C1 segment of cervical spinal cord (tissue), 14 donors: ENCODE measurements at regions not wholly inside any gene's neighbourhood (a gene's known extent, or its start where the extent isn't known, plus 50 kb on each side); places are given as distances from the start of the nearest gene placed in this dataset.

Source experiments
- DNase-seq, 14 donors: peaks; one replicate each; lab custom pipeline; 2025; lab: John Stamatoyannopoulos, UW

DNA sequence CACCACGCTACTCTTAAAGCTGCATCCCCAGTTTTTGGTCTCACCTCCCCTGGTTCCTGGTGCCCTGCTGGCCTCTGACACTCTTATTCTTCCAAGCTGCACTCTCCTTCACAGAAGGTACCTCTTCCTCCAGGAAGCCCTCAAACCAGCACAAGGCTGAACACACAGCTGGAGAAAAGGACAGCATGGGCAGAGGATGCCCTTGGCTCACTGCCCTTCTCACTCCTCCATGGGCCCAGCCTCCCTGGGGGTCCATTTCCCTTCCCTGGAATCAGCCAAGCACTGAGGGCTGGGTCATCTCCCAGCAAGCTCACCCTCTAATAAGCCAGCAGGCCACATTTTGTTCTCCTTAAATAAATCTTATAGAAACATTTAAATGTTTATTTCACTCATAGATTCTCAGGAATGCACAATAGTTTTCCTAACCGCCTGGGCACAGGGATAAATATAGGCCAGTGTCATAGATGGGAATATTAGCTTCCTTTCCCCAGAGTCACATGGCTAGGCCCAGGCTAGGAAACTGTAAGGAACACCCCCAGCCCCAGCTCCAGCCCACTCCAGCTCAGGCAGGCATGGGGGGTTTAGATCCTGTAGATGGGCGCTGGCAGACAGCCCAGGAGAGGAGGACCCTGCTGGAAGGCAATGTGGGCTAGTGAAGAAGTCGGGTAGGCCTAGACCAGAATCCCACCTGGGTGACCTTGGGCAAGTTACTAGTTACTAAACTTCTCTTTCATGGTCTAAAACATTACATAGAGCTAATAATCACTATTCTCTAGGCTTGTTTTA is 51.5 kb downstream of the IRAG1 start:
- DNase-seq = no peak

DNA sequence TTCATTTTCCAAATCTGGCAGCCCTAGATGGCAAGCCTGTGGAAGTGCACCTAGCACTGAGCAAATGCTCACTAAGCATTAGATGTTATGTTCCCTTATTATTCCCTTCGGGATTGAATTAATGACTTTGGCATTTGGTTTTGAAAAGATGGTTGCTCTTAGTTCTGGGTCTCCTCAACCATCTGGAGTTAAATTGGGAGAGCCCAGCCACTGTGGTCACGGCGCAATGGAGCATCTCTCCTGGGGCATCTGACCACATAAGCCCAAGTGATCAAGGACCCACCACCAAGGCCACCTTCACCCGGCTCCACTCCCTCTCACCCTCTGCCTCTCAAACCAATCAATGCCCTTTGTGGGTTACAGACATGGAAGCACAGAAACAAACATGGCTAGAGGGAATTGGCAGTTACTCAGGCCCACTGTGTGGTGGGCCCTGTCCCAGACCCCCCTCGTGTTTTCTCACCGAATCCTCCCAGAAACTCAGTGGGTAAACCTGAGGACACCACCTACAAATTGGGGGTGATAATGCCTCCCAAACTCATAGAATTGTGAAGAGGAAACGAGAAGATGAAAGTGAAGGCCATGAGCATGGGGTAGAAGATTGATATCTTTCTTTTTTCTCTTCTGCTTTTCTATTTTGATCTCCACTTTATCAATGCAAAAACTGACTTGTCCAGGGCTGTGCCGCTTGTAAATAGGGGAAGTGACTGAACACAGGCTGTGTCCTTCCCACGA is 52.2 kb downstream of the IRAG1 start:
- DNase-seq = no peak

DNA sequence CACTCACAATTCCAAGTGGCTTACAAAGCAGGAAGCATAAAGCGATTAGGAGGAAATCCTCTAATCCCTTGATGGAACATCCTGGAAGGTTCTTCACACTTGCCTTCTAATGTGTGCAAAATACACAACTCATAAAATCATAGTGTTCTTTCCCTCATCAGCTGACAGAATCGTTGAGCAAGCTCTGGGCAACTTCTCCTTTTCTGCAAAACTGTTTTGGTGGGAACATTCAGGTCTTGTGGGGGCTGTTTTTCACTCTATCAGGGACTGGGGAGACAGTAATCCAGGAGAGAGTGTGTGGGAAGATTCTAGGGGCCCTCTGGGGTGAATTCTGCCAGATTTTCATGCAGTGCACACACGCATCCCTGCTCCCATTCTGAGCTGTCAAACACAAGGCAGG is 53.2 kb downstream of the IRAG1 start:
- DNase-seq = no peak

GRCh38 chr11:10639350-10639749 is 54.2 kb downstream of the IRAG1 start:
- no peak for DNase-seq

DNA sequence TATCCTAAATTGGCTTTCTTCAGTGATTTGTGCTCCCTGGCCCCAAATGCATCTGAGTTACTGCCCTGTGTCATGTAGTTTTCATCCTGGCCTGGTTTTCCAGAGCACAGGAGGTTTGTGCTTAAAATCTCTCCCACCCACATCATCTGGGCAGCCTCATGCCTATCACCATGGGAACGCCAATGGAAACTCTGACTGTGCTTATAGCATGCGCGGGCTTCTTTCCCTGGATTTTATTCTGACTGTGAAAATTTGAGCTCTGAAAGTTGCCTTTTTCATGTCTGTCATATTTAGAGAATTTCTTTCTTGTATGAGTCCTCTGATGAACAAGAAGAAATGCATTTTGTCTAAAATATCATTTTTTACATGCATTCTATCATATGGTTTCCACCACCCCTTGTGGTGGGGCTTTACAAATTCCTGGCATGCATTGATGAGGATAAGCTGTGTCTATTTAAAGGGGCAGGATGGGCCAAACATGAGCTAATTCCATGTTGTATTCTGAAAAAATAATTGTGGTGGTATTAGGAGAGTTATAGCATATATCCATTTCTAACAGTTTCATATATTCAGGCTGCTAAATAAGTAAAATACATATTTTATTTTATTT is 55.1 kb downstream of the IRAG1 start:
- no peak for DNase-seq

- DNase-seq = peak in 1 of 14 donors; percentile 38
Measured at GRCh38 chr11:10637731-10638151, 55.8 kb downstream of the IRAG1 start.

- DNase-seq = no peak
Measured at GRCh38 chr11:10634407-10634806, 59.1 kb downstream of the IRAG1 start.

DNA sequence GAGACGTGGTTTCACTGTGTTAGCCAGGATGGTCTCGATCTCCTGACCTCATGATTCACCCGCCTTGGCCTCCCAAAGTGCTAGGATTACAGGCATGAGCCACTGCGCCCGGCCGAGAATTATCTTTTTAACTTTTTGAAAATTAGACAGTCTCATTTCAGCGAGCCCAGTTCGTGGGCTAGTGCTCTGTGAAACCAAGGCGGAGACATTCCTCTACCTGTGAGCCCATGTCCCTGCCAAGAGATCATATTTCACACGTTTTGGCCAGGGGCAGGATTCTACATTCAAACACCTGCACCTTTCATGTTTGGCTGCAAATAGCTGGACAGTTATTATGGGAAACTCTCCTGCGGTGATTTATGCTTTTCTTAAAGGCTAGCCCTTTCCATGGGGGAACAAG is 60.3 kb downstream of the IRAG1 start:
- DNase-seq = no peak

DNA sequence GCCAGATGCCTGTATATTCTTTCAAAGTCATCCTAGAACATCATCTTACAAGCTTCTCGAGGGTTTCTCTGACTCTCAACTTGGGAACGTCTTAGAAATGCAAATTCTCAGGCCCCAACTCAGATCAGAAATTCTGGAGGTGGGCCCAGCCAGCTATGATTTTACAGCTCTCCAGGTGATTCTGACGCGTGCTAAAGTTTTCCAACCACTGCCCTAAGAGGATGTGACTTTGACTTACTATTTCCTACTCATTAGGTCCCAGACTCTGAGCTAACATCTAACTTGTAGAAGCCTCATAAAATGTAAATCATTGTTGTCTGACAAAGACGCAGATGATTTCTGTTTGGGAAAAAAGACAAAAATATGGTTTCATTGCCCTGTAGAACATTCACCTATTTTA is 61.1 kb downstream of the IRAG1 start:
- DNase-seq = no peak

- no peak for DNase-seq
Measured at GRCh38 chr11:10631761-10632160, 61.8 kb downstream of the IRAG1 start.

GRCh38 chr11:10629411-10630002 is 61.0 kb upstream of the LYVE1 start:
- DNase-seq = no peak

GRCh38 chr11:10628508-10629236 is 60.2 kb upstream of the LYVE1 start:
- no peak for DNase-seq

GRCh38 chr11:10627816-10628215 is 59.4 kb upstream of the LYVE1 start:
- no peak for DNase-seq

GRCh38 chr11:10627291-10627690 is 58.8 kb upstream of the LYVE1 start:
- DNase-seq = no peak

DNA sequence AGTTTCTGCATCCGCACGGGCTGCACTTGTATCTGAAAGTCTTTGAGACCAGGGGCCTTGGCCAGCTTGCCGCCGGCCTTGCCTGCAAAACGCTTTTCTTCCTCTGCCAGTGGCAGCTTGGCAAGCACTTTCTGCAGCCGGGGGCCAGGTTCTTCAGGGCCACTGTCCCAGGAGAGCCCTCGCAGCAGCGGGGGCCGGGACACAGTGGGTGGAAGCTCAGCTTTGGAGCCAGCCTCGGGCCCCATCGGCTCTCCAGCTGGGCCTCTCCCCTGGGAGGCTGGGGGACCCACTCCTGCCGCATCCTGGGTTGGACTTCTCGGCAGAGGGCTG is 57.5 kb upstream of the LYVE1 start:
- peak in 7 of 14 donors; percentile 24 to 45 (median 35) for DNase-seq

- no peak for DNase-seq
Measured at GRCh38 chr11:10625281-10625981, 57.0 kb upstream of the LYVE1 start.

DNA sequence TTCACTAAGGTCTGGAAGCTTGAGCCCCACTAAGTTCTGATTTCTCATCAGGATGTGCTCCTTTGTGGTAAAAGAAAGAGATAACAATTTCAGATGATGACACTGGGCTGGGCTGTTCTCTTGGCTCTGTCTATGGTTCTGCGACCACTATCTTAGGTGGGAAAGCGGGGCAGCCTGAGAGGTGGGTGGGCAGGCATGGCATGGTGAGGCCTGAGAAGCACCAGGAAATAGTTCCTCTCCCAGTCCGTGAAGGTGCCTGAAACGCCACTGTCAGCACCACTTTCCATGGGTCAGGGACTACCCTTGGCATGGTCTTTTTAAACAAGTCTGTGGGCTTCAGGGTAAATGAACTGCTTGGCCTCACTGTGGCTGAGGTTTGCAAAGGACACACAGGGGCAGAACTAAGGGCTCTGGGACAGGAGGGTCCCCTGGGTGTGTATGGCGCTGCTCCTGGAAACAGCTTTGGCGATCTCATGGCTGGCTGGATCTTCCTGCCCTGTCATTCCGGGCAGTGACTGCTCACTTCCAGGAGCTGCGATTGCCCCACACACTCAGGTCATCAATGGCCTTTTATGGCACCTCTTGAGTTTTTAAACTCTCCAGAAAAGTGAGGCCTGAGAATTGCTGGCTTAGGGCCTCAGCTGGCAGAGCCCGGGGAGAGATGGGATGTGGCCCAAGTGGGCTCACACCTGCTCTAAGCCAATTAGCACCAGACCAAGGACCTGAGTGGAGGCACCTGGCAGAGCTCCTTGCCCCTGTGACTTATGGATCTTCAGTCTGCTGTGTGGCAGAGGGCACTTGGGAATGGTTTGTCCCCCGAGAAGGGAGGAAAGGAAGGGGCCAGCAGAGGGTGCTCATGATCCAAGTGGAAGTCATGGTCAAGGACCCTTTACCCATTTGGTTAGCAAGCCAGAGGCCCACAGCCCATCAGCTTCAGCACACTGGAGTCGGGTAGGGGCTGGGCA is 55.6 kb upstream of the LYVE1 start:
- peak in 2 of 14 donors; percentile 22 to 63 for DNase-seq

DNA sequence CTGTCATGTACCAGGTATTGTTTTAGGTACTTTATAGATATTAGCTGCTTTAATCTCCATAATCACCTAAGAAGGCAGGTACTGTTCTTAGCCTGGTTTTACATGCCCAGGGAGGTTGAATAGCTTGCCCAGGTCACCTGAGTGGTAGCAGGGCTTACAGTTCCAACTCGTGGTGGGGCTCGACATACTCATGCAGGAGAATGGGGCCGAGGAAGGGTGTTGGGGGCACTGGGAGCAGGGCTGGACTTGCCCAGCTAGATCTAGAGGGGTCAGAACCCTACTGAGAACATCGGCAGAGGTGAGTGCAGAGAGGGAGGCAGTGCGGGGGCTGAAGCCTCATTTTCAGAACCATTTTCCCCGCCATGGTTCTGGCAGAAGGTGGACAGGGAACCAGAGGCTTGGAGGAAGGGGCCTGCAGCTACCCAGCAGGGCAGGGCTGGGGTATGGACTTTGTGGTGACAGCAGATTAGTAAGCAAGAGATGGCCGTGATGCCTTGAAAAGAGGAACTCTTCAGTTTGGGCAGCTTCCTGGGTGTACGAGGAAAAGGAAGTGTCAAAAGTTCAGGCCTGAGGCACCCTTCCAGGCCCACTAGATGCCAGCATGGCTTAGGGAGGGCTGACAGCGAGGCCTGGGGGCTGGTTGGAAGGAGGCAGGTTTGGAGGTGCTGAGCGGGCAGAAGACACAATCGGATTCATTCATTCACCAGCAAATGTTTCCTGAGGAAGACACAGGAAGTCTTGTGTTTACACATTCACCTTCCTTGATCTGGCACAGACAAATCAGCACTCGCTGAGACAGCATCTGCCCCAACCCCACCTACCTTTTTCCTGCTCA is 54.7 kb upstream of the LYVE1 start:
- DNase-seq = peak in 6 of 14 donors; percentile 19 to 38 (median 28)

DNA sequence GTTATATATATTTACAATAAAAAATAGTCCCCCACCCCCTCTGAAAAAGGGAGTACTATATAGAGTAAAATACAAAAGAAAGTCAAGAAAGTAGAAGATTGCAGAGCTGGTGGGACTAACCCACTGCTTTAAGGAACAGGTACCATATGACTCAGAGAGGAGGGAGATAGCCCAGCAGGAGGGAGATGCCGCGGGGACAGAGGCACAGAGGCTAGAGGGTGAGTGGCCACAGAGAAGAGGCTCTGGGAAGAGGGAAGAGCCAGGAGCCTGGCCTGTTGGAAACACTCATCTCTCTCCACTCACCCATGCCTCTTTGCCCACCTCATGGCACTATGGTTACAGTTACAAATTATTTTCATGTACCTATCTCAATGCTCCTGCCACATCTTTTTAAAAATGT is 53.6 kb upstream of the LYVE1 start:
- DNase-seq = no peak
